Spinal cord (tissue), 9 donors: ENCODE measurements at regions not wholly inside any gene's neighbourhood (a gene's known extent, or its start where the extent isn't known, plus 50 kb on each side); places are given as distances from the start of the nearest gene placed in this dataset.
A peak's percentile ranks its signal among the peaks of the same experiment; 100 is the strongest.

ENCODE experiments used
- DNase-seq, 6 donors: peaks; one replicate each; pipeline versions ENCODE4 v3.0.0 to v3.0.0-alpha.2; 2013 to 2015; ENCODE audit warnings: low spot score in 6 of 6, low read depth in 4 of 6
- H3K27ac ChIP-seq: one replicate; pipeline ENCODE4 v1.5.1; 2013; ENCODE audit warnings: low read depth, low read length, control low read depth
- H3K27me3 ChIP-seq: one replicate; pipeline ENCODE4 v1.6.1; 2013; ENCODE audit warnings: low read length; ENCODE audit not compliant: control insufficient read depth, insufficient read depth
- H3K36me3 ChIP-seq: one replicate; pipeline ENCODE4 v1.6.1; 2013; ENCODE audit warnings: low read length; ENCODE audit not compliant: control insufficient read depth, insufficient read depth
- H3K4me1 ChIP-seq: one replicate; pipeline ENCODE4 v1.6.1; 2013; ENCODE audit warnings: low read length; ENCODE audit not compliant: control insufficient read depth, insufficient read depth
- H3K4me3 ChIP-seq: one replicate; pipeline ENCODE4 v1.5.1; 2013; ENCODE audit warnings: low read depth, low read length, control low read depth
- H3K9me3 ChIP-seq: one replicate; pipeline ENCODE4 v1.6.1; 2013; ENCODE audit warnings: low read length; ENCODE audit not compliant: control insufficient read depth, insufficient read depth
- WGBS: methylation state at CpG from one replicate; pipeline ENCODE4 v1.1.5; 2013; ENCODE audit warnings: missing lambda C conversion rate; ENCODE audit not compliant: insufficient coverage; 5-methylcytosine and 5-hydroxymethylcytosine counted together
- donor health status: healthy.

- 24% methylated on average over 8 of the region's 9 CpGs for WGBS
- no peaks in the 10 kb centered on the region for H3K36me3 ChIP-seq
- peaks cover 53% of the 10 kb centered on the region for H3K4me1 ChIP-seq
- H3K27ac ChIP-seq = no peak overlapping the region
- peak in 3 of 6 donors; percentile 28 to 87 (median 73) for DNase-seq
- peaks cover 2% of the 10 kb centered on the region for H3K9me3 ChIP-seq
- no peaks in the 10 kb centered on the region for H3K27me3 ChIP-seq
- H3K4me3 ChIP-seq = no peak overlapping the region
These were observed 61.4 kb upstream of the OTOS start for GRCh38 chr2:240201866-240202265.

GRCh38 chr2:240202586-240202985 is 62.1 kb upstream of the OTOS start:
- H3K36me3 ChIP-seq = no peaks in the 10 kb centered on the region
- no peak overlapping the region for H3K4me3 ChIP-seq
- H3K27me3 ChIP-seq = no peaks in the 10 kb centered on the region
- DNase-seq = peak in 1 of 6 donors; percentile 57
- peaks cover 2% of the 10 kb centered on the region for H3K9me3 ChIP-seq
- 41% methylated on average over 4 of the region's 5 CpGs for WGBS
- no peak overlapping the region for H3K27ac ChIP-seq
- peaks cover 53% of the 10 kb centered on the region for H3K4me1 ChIP-seq

GRCh38 chr2:240203031-240203787 is 62.8 kb upstream of the OTOS start:
- Histone ChIP-seq H3K4me3 (no peak overlapping the region), H3K27me3 (no peaks in the 10 kb centered on the region), H3K36me3 (no peaks in the 10 kb centered on the region), H3K9me3 (peaks cover 2% of the 10 kb centered on the region), H3K4me1 (peaks cover 53% of the 10 kb centered on the region), H3K27ac (no peak overlapping the region)
- peak in 2 of 6 donors; percentile 77 to 87 for DNase-seq
- 56% methylated on average over 12 of the region's 13 CpGs for WGBS

- DNase-seq = no peak
- H3K36me3 ChIP-seq = no peaks in the 10 kb centered on the region
- H3K4me1 ChIP-seq = peaks cover 53% of the 10 kb centered on the region
- H3K4me3 ChIP-seq = no peak overlapping the region
- peaks cover 2% of the 10 kb centered on the region for H3K9me3 ChIP-seq
- H3K27ac ChIP-seq = no peak overlapping the region
- 79% methylated on average over 7 of the region's 11 CpGs for WGBS
- no peaks in the 10 kb centered on the region for H3K27me3 ChIP-seq
These were observed 63.4 kb upstream of the OTOS start for GRCh38 chr2:240203788-240204270.

- no peak overlapping the region for H3K4me3 ChIP-seq
- H3K4me1 ChIP-seq = peaks cover 49% of the 10 kb centered on the region
- peaks cover 2% of the 10 kb centered on the region for H3K9me3 ChIP-seq
- H3K36me3 ChIP-seq = no peaks in the 10 kb centered on the region
- no peaks in the 10 kb centered on the region for H3K27me3 ChIP-seq
- H3K27ac ChIP-seq = no peak overlapping the region
- 74% methylated on average over 17 of the region's 17 CpGs for WGBS
- DNase-seq = no peak
These were observed 64.2 kb upstream of the OTOS start for GRCh38 chr2:240204431-240205276.

GRCh38 chr2:240205348-240205747 is 64.9 kb upstream of the OTOS start:
- Histone ChIP-seq H3K4me3 (no peak overlapping the region), H3K9me3 (peaks cover 2% of the 10 kb centered on the region), H3K27me3 (no peaks in the 10 kb centered on the region), H3K4me1 (peaks cover 48% of the 10 kb centered on the region), H3K36me3 (no peaks in the 10 kb centered on the region), H3K27ac (no peak overlapping the region)
- WGBS = 38% methylated on average over 2 of the region's 3 CpGs
- DNase-seq = peak in 1 of 6 donors; percentile 11

- DNase-seq = no peak
- peaks cover 2% of the 10 kb centered on the region for H3K9me3 ChIP-seq
These were observed 65.3 kb upstream of the OTOS start for GRCh38 chr2:240205772-240206171.

GRCh38 chr2:240206630-240207029 is 66.2 kb upstream of the OTOS start:
- no CpG with 5 or more reads among the region's 4 CpGs for WGBS
- Histone ChIP-seq H3K27ac (no peak overlapping the region), H3K27me3 (no peaks in the 10 kb centered on the region), H3K4me3 (no peak overlapping the region), H3K36me3 (no peaks in the 10 kb centered on the region), H3K9me3 (peaks cover 2% of the 10 kb centered on the region), H3K4me1 (peaks cover 41% of the 10 kb centered on the region)
- DNase-seq = no peak

More at GRCh38 chr2:240205772-240206171, 65.3 kb upstream of the OTOS start:
- H3K36me3 ChIP-seq = no peaks in the 10 kb centered on the region
- no CpG with 5 or more reads among the region's 2 CpGs for WGBS
- no peak overlapping the region for H3K27ac ChIP-seq
- no peaks in the 10 kb centered on the region for H3K27me3 ChIP-seq
- no peak overlapping the region for H3K4me3 ChIP-seq
- peaks cover 43% of the 10 kb centered on the region for H3K4me1 ChIP-seq

GRCh38 chr2:240207661-240208060 is 67.2 kb upstream of the OTOS start:
- Histone ChIP-seq H3K4me3 (no peak overlapping the region), H3K4me1 (peaks cover 43% of the 10 kb centered on the region), H3K9me3 (peaks cover 2% of the 10 kb centered on the region), H3K27ac (no peak overlapping the region), H3K36me3 (no peaks in the 10 kb centered on the region), H3K27me3 (no peaks in the 10 kb centered on the region)
- WGBS = 100% methylated on average over 2 of the region's 4 CpGs
- DNase-seq = no peak
